Kidney tubule cell (primary cell): ENCODE measurements at regions not wholly inside any gene's neighbourhood (a gene's known extent, or its start where the extent isn't known, plus 50 kb on each side); places are given as distances from the start of the nearest gene placed in this dataset.
A peak's percentile ranks its signal among the peaks of the same experiment; 100 is the strongest.

ENCODE experiments used
- DNase-seq: peaks from one replicate; pipeline ENCODE4 v3.0.0-alpha.2; 2018; ENCODE audit warnings: low spot score

- no peak for DNase-seq
Observed at GRCh38 chr6:148105695-148106094, 236.9 kb upstream of the SASH1 start.

DNA sequence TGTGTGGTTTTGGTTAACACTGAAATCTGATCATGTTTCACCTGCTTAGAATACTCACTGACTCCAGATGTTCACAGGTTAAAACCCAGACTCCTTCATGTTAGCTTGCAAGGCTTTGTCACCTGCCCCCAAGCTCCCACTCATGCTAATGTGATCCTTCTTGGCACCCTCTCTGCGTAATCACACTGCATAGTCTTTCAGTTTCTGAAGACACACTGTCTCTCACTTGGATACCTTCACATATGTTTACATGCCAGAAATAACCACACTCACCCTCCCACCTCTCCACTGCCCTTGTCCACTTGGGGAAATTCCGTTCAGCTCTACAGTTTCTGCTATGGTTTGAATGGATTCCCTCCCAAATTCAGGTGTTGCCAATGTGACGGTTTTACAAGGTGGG, 234.7 kb upstream of the SASH1 start:
- no peak for DNase-seq

- peak; percentile 59 for DNase-seq
Observed at GRCh38 chr6:148109732-148110131, 232.9 kb upstream of the SASH1 start.

GRCh38 chr6:148110925-148111324, 231.7 kb upstream of the SASH1 start:
- DNase-seq, result peak; percentile 10

GRCh38 chr6:148112851-148113319, 229.8 kb upstream of the SASH1 start:
- peak; percentile 45 for DNase-seq

GRCh38 chr6:148116001-148116400, 226.6 kb upstream of the SASH1 start:
- DNase-seq, result no peak

DNA sequence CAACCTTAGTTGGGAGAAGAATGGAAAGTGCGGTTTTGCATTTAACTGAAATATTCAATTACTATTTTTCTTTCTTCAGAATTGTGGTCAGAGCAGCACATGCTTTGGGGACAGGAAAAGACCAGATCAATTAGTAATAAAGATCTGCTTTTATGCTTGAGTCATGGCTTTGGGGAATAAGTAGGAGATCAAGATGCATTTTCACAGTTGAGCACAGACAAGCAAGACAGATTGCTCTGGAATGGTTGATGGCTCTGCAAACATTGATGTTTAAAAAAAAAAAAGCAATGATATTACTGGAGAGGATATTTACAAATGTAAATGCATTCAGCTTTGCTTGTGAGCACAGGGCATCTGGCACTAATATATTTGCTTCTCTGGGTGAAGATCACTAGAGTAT, 224.4 kb upstream of the SASH1 start:
- DNase-seq, result no peak

- DNase-seq, result no peak
Observed at GRCh38 chr6:148128014-148128730, 214.5 kb upstream of the SASH1 start.

DNA sequence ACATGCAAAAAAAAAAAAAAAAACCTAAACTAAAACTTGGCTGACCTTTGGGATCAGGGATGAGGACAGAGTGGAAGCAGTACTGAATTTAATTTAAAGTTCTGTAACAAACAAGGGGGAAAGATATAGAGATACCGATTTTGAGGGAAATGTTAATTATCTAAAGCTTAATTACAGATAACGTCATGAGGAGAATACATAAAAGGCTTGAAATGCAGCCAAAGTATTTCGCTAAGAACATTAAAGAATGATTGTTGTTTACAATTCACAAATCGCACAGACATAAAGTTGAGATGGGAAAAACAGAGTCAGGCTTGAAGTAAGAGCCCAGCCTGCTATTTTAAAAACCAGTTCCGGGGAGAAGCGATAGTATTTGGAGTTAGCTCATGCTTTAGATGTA, 208.0 kb upstream of the SASH1 start:
- DNase-seq, result no peak

DNA sequence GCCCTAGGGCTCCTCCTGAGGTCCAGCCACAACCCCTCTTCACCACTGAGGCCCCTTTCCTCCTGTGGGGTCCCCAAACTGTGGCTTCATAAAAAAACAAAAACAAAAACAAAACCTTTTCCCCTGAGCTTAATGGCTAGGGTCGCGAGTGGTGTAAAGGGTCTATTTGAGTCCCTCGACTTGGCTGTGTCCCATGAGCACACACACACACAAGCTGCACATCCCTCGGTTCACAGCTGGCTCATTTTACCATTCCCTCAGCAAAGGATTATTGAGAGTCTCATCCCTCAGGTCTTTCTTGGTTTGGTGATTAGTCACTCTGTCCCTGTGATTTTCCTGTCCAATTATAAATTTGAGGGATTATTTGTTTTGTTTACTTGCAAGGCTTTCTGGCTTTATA, 206.1 kb upstream of the SASH1 start:
- DNase-seq, result no peak

- no peak for DNase-seq
Observed at GRCh38 chr6:148137652-148138051, 205.0 kb upstream of the SASH1 start.

DNA sequence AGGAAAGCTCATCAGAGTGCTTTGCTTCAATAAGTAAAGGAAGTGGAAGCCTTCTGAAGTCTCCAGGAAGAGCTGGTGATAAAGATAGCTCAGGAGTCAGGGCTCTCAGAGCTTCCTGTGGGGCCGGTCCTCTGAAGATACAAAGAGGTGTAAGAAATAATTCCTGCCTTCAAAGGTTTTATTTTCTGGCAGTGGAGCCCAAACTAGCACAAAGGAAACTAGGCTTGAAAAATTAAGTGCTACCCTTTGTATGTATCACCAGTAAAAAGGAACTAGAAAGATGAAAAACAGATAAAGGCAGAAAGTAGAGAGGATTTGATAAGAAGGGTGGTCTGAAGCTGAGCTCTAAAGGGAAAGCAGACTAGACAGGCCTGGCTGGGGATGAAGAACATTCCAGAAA, 204.1 kb upstream of the SASH1 start:
- no peak for DNase-seq

DNA sequence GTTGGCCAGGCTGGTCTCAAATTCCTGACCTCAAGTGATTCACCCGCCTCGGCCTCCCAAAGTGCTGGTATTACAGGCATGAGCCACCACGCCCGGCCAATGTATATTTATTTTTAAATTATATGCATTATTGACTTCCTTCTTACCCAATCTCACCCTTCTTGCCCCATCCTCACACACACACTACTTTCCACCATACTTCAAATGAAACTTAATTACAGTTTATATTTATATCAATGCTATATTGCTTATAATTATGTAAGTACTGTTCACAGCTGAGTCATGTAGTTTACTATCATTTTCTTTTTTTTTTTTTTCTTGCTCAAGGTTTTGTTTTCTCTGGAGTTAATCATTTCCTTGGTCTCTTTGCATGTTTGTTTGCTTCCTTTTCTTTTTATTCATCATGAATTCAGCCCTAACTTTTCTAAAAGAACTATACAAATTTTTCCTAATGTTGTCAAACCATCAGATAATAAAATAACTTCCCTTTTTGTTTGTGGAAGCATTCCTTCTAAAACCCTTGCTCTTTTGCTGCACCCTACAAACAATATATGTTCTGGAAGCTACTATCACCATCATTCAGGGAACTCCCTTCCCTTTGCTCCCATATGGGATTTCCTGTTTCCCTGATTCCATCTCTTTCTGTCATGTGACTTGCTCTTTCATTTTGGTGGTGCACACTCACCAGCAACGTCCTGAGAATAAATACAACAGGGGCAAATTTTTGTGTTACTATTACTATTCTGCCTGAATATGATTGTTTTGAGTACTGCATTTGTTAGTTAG, 201.7 kb upstream of the SASH1 start:
- peak; percentile 38 for DNase-seq

DNA sequence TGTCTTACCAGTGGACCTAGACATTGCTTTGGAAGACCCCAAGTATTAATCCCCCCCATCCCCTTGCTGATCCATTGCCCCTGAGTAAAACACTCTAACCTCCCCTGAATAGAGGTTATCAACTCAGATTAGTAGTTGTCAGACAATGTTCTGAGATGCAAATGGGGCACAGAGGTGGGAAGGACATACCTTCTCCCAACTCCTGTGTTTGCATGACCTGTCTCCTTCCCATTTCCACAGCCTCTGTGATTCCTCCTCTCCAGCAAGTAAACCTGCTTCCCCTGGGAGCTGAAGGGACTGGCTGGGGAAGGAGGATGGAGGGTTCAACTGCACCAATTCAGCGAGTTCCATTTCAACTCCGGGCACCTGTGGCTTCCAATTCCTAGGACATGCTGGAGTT, 199.8 kb upstream of the SASH1 start:
- DNase-seq, result no peak

DNA sequence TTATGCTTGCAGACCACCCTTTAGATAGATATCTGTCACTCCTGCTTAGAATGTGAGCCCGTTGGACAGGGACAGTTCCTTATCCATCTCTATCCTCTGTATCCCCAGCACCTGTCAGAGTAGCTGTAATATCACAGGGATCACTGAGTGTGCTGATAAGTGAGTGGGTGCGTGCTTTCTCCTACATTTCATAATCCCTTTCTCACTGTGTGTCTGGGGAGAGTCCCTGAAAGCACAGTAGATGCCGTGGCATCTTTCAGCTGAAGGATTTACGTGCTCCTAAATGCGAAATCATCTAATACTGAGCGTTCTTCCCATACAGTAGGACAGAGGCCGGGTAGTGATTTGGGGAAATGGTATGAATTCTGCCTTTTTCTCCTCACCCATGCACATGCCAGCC, 198.9 kb upstream of the SASH1 start:
- DNase-seq, result no peak

- DNase-seq, result peak; percentile 69
Observed at GRCh38 chr6:148144917-148145521, 197.6 kb upstream of the SASH1 start.

- DNase-seq, result peak; percentile 88
Observed at GRCh38 chr6:148146717-148147462, 195.7 kb upstream of the SASH1 start.

DNA sequence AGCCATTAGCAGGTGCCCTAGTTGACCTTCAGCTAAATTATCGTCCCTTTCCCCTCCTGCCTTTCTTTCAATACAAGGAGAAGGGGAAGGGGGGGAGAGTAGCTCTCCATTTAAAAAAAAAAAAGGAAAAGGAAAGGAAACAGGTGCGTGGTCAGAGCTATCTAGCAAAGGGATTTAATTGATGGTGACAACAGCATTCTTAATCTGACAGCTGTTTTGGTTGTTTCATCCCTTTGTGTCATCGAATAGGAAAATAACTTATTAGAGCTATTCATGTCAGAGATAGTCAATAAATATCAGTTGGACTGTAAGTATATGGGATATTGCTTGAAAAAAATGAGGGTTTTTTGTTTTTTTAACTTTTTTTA, 195.2 kb upstream of the SASH1 start:
- DNase-seq, result no peak

DNA sequence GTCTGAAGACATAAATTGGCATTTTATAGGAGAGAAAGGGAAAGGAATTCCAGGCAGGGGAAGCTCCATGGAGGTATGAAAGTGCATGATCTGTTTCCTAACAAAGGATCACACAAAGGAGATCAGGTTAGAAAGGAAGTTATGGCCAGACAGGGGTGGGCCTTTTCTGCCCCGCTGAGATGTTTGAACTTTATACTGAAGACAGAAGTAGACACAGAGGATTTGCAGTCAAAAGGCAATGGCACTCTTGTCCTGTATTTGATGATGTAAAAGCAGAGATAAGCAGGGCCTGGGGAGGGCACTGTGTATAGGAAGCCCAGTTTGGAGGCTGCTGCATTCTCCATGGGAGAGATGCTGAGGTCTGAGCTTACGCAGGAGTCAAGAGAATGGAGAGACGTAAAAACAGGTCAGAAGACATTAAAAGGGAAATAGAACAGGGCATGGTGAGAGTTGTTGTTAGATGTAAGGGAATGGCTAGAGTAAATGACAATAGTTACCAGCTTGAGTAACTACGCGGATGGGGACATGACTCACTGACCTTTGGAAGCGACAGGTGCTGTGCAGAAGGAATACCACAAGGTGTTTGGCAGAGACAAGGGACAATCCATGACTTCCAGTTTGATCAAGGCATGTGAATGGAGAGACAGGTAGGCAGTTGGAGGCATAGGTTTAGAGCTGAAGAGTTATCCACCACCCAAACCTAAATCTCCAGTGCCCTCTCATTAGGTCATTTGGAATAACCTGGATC, 190.6 kb upstream of the SASH1 start:
- DNase-seq, result peak; percentile 50

DNA sequence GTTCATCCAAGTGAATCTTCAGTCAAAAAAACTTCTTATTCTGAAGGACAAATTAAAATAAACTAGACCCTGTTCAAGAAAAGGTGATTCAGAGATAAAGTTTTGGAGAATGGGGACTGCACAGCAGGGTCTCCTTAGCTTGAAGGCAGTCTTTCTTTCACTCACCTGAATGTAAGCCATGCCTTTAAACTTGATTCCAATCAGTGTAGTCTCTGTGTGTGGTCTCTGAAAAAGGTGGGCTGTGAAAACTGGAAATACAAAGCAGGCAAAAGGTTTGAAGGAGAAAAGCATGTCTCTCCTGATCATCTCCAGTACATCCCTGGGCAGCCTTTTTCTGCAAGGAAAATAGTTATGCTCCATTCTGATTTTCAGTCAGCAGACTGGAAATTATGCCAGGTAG, 188.0 kb upstream of the SASH1 start:
- no peak for DNase-seq

DNA sequence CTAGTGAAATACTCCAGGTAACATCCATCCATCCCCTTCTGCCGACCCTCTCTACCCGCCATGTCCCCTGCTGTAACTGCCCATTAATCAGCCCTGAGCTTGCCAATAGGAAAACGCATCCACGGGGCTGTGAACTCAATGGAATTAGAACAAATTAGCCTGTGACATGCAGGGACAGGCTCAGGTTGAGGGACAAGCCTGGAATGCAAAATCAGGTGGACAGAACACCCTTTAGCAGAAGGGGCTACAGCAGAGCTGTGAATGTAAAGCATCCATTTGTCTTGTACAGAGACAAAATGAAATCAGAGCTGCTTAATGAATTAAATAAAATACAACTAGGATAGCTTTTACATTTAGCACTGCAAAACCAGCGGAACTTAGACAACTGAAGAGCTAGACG, 187.3 kb upstream of the SASH1 start:
- DNase-seq, result no peak

GRCh38 chr6:148157841-148158240, 184.8 kb upstream of the SASH1 start:
- DNase-seq, result peak; percentile 68
